ENCODE measurements at regions not wholly inside any gene's neighbourhood (a gene's known extent, or its start where the extent isn't known, plus 50 kb on each side); places are given as distances from the start of the nearest gene placed in this dataset.

DNA sequence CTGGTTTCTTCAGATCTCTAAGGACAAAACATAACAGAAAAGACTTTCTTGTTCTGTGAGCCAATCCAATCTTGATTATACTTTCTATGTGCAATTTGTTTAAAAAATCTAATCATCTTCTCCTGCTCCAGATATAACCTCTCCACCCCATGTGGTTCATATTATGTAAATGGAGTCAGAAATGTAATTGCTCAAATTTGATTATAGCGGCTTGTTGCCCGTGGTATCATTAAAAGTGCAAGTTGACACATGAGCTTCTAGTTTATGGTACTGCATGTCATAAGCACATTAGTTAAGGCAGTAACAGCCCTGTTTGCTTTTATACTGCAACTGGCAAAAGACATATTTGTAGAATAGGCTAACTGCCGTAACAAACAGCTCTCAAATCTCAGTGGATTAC is 715.1 kb upstream of the CDH7 start:
- Mint-ChIP-seq H3K27me3 (no peaks in the 10 kb centered on the region), H3K9me3 (peaks cover 11% of the 10 kb centered on the region), H3K4me3 (no peak overlapping the region), H3K27ac (no peak overlapping the region), H3K4me1 (ENCODE audit: low read depth) (no peaks in the 10 kb centered on the region), H3K36me3 (ENCODE audit: low read depth) (no peaks in the 10 kb centered on the region)
- DNase-seq = no peak

DNA sequence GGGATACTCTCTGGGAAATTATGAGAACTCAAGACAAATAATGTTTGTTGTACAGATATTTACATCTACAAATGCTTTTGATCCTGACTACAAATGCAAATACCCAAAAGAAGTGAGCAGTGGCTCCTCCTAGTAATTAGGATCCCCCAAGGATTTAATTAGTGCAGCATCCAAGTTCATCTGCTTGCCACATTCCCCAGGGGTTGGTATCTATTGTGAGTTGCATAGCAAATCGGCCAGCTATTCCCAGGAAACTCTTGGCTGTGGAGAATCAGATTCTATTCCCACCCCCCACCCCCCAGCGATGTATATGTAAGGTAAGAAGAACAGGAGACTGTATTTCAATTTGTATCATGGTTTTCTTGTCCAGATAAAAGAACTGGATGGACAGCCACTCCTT is 725.1 kb upstream of the CDH7 start:
- DNase-seq = no peak
- Mint-ChIP-seq H3K27ac (no peak overlapping the region), H3K9me3 (peaks cover 9% of the 10 kb centered on the region), H3K4me1 (ENCODE audit: low read depth) (no peaks in the 10 kb centered on the region), H3K4me3 (no peak overlapping the region), H3K36me3 (ENCODE audit: low read depth) (no peaks in the 10 kb centered on the region), H3K27me3 (no peaks in the 10 kb centered on the region)

DNA sequence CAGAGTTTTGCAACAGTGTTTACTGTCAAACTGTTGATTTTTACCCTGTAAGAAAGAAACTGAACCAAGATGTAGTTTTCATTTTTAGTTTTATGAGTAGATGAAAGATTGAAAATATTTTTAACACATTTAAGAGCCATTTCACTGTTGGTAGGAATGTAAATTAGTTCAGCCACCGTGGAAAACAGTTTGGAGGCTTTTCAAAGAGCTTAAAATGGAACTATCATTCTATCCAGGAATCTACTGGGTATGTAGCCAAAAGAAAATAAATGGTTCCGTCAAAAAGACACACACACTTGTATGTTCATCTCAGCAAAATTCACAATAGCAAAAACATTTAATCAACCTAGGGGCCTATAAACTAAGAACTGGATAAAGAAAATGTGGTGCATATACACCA is 729.8 kb upstream of the CDH7 start:
- Mint-ChIP-seq H3K27ac (no peak overlapping the region), H3K27me3 (no peaks in the 10 kb centered on the region), H3K4me1 (ENCODE audit: low read depth) (no peaks in the 10 kb centered on the region), H3K36me3 (ENCODE audit: low read depth) (no peaks in the 10 kb centered on the region), H3K4me3 (no peak overlapping the region), H3K9me3 (peaks cover 8% of the 10 kb centered on the region)
- DNase-seq = no peak

DNA sequence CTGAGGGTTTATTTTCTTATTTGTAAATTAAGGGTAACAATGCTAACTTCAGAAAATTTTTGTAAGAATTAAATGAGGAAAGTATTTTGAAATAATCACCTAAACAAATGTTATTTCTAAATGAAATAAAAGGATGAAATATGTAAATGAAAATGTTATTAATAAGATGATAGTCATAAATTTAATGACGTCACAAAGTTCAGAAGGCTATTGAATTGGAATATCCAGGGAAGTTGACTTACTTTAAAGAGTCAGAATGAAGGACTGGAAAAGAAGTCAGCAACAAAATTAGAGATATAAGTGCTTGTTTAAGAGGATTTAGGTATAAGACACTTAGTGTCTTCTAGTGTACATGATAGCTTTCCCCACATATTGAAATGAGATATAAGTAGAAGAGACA is 732.6 kb upstream of the CDH7 start:
- H3K4me3 Mint-ChIP-seq = no peak overlapping the region
- H3K9me3 Mint-ChIP-seq = peaks cover 12% of the 10 kb centered on the region
- H3K27me3 Mint-ChIP-seq = no peaks in the 10 kb centered on the region
- no peak for DNase-seq
- no peak overlapping the region for H3K27ac Mint-ChIP-seq
- H3K4me1 Mint-ChIP-seq (ENCODE audit: low read depth) = no peaks in the 10 kb centered on the region
- H3K36me3 Mint-ChIP-seq (ENCODE audit: low read depth) = no peaks in the 10 kb centered on the region

DNA sequence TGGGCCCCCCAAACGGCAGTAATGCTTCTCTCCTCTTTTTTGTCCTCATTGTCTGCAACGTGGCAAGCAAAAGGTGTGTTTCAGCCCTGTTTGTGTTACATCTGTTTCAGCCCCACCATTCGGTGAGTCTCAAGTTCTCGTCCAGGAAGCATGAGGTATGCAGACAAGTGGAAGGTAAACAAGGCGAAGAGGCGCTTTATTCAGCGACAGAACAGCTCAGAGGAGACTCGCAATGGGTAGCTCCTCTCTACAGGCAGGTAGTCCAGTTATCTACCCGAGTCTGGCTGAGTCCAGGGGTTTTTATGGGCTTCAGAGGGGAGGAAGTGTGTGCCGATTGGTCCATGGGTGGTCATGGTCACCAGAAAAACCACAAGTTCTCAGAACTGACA is 733.4 kb upstream of the CDH7 start:
- Mint-ChIP-seq H3K9me3 (peaks cover 12% of the 10 kb centered on the region), H3K4me3 (no peak overlapping the region), H3K27ac (no peak overlapping the region), H3K4me1 (ENCODE audit: low read depth) (no peaks in the 10 kb centered on the region), H3K27me3 (no peaks in the 10 kb centered on the region), H3K36me3 (ENCODE audit: low read depth) (no peaks in the 10 kb centered on the region)
- no peak for DNase-seq

DNA sequence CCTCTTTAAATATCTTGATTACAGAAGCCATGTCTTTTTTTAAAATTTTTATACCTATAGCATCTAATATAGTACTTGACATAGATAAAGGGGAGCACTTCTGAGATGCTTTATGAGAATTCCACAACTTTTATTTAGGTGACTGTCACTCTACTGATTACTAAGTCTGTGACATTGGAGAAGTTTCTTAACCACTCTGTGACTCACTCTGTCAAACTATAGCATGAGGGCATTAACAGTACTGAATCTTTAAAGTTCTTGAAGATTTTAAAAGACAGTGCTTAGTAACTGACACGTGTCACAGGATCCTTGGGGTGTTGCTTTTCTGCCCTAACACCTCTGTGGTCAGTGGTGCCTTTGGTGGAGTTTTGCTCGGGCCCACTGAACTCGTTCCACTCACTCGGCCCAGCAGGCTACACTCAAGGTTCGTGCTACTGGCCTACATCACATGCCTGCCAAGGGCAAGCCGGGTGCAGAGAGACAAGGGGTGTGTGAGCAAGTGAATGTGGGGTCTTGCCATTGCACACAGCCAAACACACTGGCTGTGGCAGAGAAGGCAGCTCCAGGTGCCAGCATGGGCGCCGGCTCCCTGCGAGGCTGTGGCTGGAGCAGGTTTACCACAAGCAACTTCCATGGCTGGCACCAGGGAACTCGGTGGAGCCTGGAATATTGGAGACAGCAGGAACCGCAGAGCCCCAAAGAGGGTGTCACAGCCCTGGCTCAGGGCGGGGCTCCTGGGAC is 734.0 kb upstream of the CDH7 start:
- DNase-seq = no peak
- Mint-ChIP-seq H3K27ac (no peak overlapping the region), H3K4me3 (no peak overlapping the region), H3K36me3 (ENCODE audit: low read depth) (no peaks in the 10 kb centered on the region), H3K27me3 (no peaks in the 10 kb centered on the region), H3K4me1 (ENCODE audit: low read depth) (no peaks in the 10 kb centered on the region), H3K9me3 (peaks cover 12% of the 10 kb centered on the region)

DNA sequence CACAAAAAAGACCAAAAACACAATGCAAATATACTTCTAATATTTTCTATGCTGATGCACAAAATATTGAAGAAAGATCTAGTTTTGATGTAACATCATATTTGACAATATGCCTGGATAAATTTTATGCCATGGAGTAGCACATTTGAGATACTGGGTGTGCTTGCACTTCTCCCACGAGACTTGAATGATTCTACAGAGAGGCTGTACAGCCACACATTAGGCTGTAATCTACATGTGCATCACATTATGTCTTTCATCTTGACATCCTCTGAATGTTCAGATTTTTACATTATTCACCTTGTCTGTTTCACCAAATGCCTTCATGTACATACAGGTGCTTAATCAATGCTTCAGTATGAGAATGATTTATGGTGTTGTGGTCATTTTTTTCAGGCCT is 756.4 kb upstream of the CDH7 start:
- no peaks in the 10 kb centered on the region for H3K4me1 Mint-ChIP-seq (ENCODE audit: low read depth)
- no peak overlapping the region for H3K27ac Mint-ChIP-seq
- no peaks in the 10 kb centered on the region for H3K36me3 Mint-ChIP-seq (ENCODE audit: low read depth)
- H3K4me3 Mint-ChIP-seq = no peak overlapping the region
- no peak for DNase-seq
- H3K9me3 Mint-ChIP-seq = peaks cover 17% of the 10 kb centered on the region
- H3K27me3 Mint-ChIP-seq = no peaks in the 10 kb centered on the region

GRCh38 chr18:64993695-64994094 is 757.1 kb upstream of the CDH7 start:
- Mint-ChIP-seq H3K27ac (no peak overlapping the region), H3K4me1 (ENCODE audit: low read depth) (no peaks in the 10 kb centered on the region), H3K4me3 (no peak overlapping the region), H3K27me3 (no peaks in the 10 kb centered on the region), H3K36me3 (ENCODE audit: low read depth) (no peaks in the 10 kb centered on the region), H3K9me3 (peaks cover 18% of the 10 kb centered on the region)
- no peak for DNase-seq

GRCh38 chr18:64992654-64993053 is 758.2 kb upstream of the CDH7 start:
- Mint-ChIP-seq H3K4me1 (ENCODE audit: low read depth) (no peaks in the 10 kb centered on the region), H3K27ac (no peak overlapping the region), H3K4me3 (no peak overlapping the region), H3K9me3 (peaks cover 15% of the 10 kb centered on the region), H3K36me3 (ENCODE audit: low read depth) (no peaks in the 10 kb centered on the region), H3K27me3 (no peaks in the 10 kb centered on the region)
- no peak for DNase-seq

GRCh38 chr18:64991102-64991501 is 759.7 kb upstream of the CDH7 start:
- Mint-ChIP-seq H3K4me1 (ENCODE audit: low read depth) (no peaks in the 10 kb centered on the region), H3K27ac (no peak overlapping the region), H3K36me3 (ENCODE audit: low read depth) (no peaks in the 10 kb centered on the region), H3K9me3 (peaks cover 15% of the 10 kb centered on the region), H3K27me3 (no peaks in the 10 kb centered on the region), H3K4me3 (no peak overlapping the region)
- DNase-seq = no peak

GRCh38 chr18:64986906-64987495 is 763.8 kb upstream of the CDH7 start:
- Mint-ChIP-seq H3K4me3 (no peak overlapping the region), H3K4me1 (ENCODE audit: low read depth) (no peaks in the 10 kb centered on the region), H3K9me3 (peaks cover 6% of the 10 kb centered on the region), H3K36me3 (ENCODE audit: low read depth) (no peaks in the 10 kb centered on the region), H3K27me3 (no peaks in the 10 kb centered on the region), H3K27ac (no peak overlapping the region)
- DNase-seq = no peak

DNA sequence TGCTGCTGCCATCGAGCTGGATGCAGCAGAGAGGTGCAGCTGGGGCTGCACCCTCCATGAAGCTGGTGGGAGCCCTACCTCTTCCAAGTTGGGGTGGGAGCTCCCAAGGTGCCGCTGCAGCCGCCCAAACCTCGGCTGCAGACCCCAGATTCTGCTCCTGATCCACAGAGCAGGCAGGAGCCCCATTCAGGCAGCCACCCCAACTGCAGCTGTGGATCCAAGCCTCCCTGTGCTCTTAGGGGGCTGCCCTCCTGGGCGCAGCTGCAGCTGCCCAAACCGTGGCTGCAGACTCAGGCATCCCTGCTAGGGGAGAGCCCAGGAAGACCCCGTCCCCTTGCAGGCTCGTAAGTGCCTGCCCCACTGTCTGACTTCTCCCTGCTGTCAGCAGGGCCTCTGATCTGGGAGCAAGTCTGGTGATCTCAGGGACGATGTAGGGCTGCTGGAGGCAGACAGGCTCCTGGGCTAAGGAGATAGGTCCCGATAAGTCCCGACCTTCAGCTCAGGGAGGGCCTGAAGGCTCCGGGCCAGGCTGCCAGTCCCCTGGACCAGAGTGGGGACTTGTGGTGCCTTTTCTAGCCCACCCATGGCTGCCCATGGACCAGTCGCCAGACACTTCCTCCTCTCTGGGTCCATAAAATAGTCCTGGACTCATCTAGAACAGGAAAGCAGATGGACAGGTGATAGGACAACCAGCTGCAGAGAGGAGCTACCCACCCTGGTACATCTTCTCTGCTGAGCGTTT is 767.1 kb upstream of the CDH7 start:
- Mint-ChIP-seq H3K4me3 (no peak overlapping the region), H3K36me3 (ENCODE audit: low read depth) (no peaks in the 10 kb centered on the region), H3K4me1 (ENCODE audit: low read depth) (no peaks in the 10 kb centered on the region), H3K27me3 (no peaks in the 10 kb centered on the region), H3K27ac (no peak overlapping the region), H3K9me3 (no peaks in the 10 kb centered on the region)
- DNase-seq = no peak

DNA sequence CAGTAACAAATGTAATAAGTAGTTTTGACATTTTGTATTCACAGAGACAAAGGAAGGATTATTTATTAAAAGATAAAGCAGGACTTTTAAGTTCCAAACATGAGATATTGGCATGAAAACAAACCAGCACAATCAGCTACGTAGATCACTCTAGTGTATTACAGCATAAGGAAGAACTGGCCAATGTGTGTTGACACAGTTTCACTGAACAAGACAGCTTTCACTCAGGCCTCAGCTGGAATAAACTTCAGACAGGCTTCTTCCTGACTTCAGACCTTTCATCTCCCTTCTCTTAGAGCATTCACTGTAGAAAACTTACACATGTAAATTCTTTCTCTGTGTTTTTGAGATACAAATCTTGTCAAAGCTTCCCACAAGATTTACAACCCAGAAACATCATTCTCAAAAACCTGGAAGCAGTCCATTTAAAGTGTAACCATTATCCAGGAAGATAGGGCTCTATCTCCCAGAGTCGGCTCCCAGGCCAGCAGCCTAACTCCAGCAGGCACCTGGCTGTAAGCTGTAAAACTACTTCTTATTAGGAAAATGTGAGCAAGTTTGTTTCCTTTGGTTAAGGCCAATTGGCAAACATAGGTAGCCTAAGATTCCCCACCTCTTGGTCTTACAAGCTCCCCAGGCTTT is 768.3 kb upstream of the CDH7 start:
- Mint-ChIP-seq H3K27ac (no peak overlapping the region), H3K36me3 (ENCODE audit: low read depth) (no peaks in the 10 kb centered on the region), H3K4me1 (ENCODE audit: low read depth) (no peaks in the 10 kb centered on the region), H3K27me3 (no peaks in the 10 kb centered on the region), H3K9me3 (peaks cover 7% of the 10 kb centered on the region), H3K4me3 (no peak overlapping the region)
- no peak for DNase-seq

DNA sequence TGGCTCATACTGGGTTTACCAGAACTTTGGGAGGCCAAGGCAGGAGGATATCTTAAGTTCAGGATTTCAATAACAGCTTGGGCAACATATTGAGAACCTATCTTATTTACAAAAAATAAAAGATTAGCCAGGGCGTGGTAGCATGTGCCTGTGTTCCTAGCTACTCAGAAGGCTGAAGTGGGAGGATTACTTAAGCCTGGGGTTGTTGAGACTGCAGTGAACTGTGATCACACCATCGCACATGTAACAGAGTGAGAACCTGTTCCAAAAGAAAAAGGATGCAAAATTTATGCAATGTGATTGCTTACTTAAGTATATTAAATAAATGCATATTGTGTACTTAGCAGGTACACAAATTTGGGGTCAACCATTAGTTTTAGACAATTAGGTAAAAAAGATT is 768.9 kb upstream of the CDH7 start:
- H3K4me3 Mint-ChIP-seq = no peak overlapping the region
- H3K27ac Mint-ChIP-seq = no peak overlapping the region
- no peaks in the 10 kb centered on the region for H3K4me1 Mint-ChIP-seq (ENCODE audit: low read depth)
- peaks cover 12% of the 10 kb centered on the region for H3K9me3 Mint-ChIP-seq
- no peaks in the 10 kb centered on the region for H3K27me3 Mint-ChIP-seq
- no peak for DNase-seq
- no peaks in the 10 kb centered on the region for H3K36me3 Mint-ChIP-seq (ENCODE audit: low read depth)

GRCh38 chr18:64979791-64980190 is 771.0 kb upstream of the CDH7 start:
- Mint-ChIP-seq H3K9me3 (peaks cover 13% of the 10 kb centered on the region), H3K27me3 (no peaks in the 10 kb centered on the region), H3K4me1 (ENCODE audit: low read depth) (no peaks in the 10 kb centered on the region), H3K27ac (no peak overlapping the region), H3K4me3 (no peak overlapping the region), H3K36me3 (ENCODE audit: low read depth) (no peaks in the 10 kb centered on the region)
- DNase-seq = no peak
